Globus pallidus (tissue), 1 donor: ENCODE measurements at regions not wholly inside any gene's neighbourhood (a gene's known extent, or its start where the extent isn't known, plus 50 kb on each side); places are given as distances from the start of the nearest gene placed in this dataset.

Source experiments
- DNase-seq: peaks from one replicate; pipeline ENCODE4 v3.0.0-alpha.2; 2015; ENCODE audit warnings: low spot score

DNA sequence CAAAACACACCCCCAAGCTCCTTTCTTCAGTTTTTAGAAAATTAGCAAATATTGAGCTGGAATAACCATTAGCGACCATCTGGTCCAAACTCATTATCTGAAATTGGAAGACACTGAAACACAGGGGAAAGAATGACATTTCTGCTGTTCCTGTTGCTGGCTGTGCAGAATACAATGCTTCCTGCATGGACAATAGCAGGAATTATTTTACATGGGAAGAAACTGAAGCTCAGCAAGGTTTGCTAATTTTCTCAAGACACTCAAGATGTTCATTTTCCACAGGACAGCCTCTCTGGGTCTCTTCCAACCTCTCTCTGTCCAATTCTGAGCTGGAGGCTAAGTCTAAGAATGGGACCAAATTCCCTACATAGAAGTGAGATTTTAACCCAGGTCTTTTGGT, 81.9 kb upstream of the TNS3 start:
- DNase-seq, result no peak

- DNase-seq, result no peak
These were observed 81.3 kb upstream of the TNS3 start for GRCh38 chr7:47663213-47663612.

- DNase-seq, result no peak
These were observed 79.3 kb upstream of the TNS3 start for GRCh38 chr7:47661051-47661714.

DNA sequence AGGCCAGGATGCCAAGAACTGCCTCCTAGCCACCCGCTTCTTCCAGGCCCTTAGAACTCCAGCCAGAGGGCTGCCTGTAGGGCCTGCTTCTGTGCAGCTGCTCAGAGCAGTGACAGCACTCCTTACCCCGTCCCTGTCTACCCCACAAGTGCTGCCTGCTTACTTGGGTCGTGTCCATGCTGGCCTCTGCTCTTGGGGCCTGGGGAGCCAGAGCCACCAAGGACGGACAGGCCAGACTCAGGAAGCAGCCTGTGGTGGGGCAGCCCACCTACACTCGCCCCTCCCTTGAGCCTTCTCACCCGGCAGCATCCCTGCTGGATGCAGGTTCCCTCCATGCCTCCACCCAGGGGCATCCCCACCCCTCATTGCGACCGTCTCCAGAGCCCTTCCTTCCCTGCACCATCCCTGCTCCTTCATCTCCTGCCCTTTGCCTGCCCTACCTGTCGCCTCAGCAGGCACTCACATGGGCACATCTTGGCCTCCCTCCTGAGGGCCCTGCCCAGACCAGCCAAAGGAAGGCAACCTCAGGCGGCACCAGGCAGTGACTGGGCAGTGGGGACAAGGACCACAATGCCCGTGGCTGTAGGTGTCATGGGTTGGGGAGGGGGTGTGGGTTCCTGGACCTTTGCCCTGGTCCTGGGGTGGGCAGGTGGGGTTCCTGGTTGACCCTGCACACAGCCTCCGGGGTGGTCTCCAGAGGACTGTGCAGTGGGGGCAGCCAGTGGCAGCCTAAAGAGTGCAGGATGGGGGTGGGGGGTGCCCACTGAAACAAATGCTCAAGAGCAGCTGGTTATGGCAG, 78.0 kb upstream of the TNS3 start:
- no peak for DNase-seq

DNA sequence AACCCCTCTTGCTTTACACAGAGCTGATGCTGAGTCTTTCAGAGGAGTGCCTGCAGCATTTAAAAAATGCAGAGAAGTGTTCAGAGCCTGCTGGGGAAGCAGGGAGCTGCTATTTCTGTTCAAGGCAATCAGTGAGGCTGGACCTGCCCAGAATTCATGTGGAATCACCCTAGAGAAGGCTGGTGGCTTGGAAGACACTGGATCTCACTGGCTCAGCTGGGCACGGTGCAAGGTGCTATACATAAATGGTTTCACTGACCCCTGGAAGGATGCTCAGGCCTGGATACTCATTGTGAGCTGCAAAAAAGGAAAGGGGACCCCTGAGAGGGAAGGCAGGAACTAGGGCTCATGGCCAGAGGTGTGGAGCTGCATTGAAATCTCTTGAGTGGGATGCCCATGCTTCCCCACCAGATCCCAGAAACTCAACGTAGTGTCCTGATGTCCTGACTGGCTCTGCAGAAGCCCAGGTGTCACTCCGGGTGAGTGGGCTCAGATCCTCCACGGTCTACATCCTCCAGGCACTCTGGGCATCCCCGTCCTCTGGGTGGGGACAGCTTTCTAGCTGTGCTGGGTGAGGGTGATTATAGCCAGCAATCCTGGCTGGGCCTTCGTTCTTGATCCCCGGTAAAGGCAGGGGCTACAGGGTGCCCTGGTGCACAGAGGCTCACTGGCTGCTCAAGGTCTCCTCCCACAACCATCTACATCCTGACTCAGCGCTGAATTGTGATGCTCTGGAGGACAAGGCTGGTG, 77.2 kb upstream of the TNS3 start:
- DNase-seq, result no peak

- DNase-seq, result no peak
These were observed 75.2 kb upstream of the TNS3 start for GRCh38 chr7:47657126-47657525.

- DNase-seq, result no peak
These were observed 72.9 kb upstream of the TNS3 start for GRCh38 chr7:47654672-47655298.

DNA sequence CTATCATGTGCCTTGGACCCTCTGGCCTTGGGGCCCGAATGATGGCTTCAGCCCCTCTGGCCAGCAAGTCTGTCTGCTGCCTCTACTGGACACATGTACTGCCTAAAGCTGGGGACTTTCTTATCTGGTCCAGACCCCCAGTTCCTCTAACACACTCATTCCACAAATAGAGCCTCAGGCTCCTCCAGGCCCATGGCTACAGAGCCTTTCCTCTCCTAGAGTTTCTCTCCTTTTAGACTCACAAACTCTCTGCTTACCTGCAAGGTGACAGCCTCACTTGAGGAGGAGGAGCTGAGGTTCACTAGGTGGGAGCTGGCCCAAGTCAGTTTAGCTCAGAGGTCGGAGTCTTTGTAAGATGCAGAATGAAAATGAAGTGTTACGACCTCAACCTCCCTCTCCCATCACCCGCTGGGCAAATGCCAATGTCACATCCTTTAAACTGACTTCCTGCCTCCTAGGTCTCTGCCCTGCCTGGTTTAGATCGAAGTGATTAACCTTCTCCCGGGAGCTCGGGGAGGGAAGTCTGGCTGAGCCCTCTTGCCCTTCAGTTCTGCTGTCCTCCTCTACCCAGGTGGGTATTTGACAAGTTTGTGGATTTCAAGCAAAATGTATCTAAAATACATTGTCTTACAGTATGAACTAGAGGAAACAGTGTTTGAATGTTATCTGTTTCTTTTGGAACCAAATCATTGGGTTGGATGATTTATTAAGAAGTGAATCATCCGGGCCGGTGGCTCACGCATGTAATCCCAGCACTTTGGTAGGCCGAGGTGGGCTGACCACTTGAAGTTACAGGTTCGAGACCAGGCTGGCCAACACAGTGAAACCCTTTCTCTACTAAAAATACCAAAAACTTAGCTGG, 71.9 kb upstream of the TNS3 start:
- DNase-seq, result no peak

GRCh38 chr7:47652591-47652990, 70.7 kb upstream of the TNS3 start:
- DNase-seq, result no peak

DNA sequence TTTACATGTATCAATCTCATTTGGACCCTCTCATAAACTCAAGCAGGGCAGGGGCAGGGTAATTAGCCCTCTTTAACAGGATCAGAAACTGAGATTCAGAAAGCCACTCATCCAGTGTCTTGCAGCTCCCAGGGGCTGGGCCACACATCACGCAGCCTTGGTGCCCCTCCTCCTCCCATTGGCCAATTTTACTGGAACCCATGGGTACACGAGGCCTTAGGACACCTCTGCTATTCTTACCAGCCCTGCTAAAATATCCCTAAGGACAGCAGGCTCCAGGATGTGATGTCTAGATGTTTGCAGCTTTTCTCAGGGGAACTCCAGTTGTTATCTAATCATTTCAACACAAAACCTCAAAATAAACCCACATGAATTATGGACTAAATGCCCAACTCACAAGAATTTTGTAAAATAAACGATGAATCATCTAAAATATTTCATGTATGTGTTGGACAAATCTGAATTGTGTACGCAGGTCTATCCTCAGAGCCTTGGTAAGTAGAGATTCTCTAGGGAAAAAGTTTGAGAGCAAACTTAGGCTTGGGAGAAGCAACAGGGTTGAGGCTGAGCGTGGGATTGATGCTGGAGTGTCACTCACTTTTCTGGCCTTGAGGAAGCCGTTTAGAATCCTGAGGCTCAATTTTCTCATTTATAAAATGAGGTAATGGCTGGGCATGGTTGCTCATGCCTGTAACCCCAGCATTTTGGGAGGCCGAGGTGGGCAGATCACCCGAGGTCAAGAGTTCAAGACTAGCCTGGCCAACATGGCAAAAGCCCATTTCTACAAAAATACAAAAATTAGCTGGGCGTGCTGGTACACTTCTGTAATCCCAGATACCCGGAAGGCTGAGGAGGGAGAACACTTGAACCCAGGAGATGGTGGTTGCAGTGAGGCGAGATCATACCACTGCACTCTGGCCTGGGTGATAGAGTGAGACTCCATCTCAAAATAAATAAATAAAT, 69.7 kb upstream of the TNS3 start:
- no peak for DNase-seq

DNA sequence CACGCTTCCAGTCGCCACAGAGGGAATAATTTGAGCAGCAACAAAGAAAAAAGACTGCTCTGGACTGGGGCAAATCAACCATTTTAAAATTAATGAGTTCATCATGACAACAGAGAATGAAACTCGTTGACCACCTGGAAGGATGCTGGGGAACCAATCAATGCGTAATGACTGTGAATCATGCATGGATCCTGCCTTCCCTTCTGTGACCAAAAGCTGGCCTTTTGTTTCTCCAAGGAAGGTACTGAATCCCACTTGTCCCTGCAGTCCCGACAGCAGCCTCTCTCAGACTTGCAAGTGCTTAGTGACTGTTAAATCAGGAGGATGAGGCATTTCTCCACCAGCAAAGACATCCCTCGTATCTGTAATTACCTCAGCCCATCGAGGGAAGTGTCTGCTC, 68.0 kb upstream of the TNS3 start:
- DNase-seq, result no peak

DNA sequence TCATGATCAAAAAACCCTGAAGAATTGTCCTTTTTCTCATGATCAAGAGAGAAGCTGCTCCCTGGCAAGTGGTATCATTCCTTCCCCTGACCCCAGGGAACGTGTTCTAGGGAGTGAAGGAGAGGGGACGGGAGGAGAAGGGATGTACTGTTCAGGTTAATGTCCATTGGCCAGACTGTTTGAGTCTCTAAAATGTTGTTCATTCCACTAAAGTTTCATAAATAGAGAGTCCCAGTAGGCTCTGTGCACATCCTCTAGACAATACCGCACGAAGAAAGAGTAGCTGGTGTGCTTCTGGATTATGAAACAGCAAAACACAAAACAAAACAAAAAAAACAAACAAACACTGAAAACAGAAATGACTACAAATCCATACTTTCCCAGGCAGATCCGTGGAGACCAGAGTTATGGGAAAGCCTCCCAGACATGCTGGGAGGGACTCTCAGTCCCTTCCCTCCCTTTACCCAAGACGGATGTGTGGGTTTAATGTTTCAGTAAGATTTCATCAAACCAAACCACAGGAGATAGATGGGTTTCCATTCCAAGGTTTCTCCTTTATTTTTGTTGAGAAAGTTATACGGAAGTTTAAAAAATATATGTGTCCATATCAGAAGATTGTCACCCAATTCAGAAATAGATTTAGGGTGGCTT, 66.5 kb upstream of the TNS3 start:
- no peak for DNase-seq

- no peak for DNase-seq
These were observed 66.0 kb upstream of the TNS3 start for GRCh38 chr7:47647918-47648250.

- DNase-seq, result no peak
These were observed 65.4 kb upstream of the TNS3 start for GRCh38 chr7:47647181-47647917.

- DNase-seq, result no peak
These were observed 61.9 kb upstream of the TNS3 start for GRCh38 chr7:47643716-47644400.

- DNase-seq, result no peak
These were observed 58.4 kb upstream of the TNS3 start for GRCh38 chr7:47640265-47640664.

DNA sequence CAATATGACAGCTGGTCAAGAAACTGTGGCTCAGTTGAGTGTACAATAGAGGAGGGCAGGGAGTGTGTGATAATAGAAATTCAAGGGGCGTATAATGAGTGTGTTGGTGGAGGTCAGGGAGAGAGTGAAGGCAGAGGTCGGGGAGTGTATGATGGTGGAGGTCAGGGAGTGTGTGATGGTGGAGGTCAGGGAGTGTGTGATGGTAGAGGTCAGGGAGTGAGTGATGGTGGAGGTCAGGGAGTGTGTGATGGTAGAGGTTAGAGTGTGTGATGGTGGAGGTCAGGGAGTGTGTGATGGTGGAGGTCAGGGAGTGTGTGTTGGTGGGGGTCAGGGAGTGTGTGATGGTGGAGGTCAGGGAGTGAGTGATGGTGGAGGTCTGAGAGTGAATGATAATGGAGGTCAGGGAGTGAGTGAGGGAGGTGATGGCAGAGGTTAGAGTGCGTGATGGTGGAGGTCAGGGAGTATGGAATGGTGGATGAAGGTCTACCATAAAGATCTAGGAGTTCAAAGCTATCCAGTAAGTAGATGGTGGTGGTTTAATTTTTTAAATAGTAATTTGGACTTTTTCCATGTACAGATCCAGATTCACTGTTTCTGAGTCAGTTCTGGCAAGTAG, 57.7 kb upstream of the TNS3 start:
- no peak for DNase-seq

DNA sequence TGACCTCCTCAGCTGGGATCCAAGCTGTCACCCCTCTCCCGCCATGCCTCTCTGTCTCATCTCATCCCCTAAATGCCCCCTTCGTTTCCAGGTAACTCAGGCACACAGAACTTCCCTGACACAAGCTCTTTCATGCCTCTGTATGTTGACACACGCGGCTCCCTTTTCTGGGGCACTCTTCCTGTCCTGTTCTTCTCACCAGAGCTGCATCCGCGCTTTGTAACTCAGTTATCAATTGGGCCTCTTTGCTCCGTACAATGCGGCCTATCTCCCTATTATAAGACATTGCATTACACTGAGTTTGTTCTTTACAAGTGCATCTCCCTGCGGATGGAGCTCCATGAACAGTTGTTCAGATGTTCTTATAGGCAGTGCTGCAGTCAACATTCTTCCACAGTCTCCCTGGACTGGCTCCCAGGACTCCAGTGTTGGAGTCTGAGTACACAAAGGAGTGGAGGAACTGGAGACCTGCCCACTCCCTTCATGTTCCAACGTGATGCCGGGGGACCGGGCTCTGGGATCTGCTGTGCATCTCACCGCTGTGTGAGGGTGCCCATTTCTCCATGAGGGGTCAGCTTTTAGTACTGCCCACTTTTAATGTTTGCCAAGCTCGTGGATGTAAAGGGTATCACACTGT, 56.9 kb upstream of the TNS3 start:
- no peak for DNase-seq
